ENCODE measurements at regions not wholly inside any gene's neighbourhood (a gene's known extent, or its start where the extent isn't known, plus 50 kb on each side); places are given as distances from the start of the nearest gene placed in this dataset.

GRCh38 chr9:1115370-1115769 is 65.2 kb downstream of the DMRT2 start:
- H3K4me3 ChIP-seq (replicated peaks; ENCODE audit: low read depth, low read length): no peak overlapping the region
- DNase-seq (ENCODE audit: extremely low read depth, low read depth): no peak
- TF ChIP-seq, protein P1, sequence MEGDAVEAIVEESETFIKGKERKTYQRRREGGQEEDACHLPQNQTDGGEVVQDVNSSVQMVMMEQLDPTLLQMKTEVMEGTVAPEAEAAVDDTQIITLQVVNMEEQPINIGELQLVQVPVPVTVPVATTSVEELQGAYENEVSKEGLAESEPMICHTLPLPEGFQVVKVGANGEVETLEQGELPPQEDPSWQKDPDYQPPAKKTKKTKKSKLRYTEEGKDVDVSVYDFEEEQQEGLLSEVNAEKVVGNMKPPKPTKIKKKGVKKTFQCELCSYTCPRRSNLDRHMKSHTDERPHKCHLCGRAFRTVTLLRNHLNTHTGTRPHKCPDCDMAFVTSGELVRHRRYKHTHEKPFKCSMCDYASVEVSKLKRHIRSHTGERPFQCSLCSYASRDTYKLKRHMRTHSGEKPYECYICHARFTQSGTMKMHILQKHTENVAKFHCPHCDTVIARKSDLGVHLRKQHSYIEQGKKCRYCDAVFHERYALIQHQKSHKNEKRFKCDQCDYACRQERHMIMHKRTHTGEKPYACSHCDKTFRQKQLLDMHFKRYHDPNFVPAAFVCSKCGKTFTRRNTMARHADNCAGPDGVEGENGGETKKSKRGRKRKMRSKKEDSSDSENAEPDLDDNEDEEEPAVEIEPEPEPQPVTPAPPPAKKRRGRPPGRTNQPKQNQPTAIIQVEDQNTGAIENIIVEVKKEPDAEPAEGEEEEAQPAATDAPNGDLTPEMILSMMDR (IDR thresholded peaks at IDR 0.05; ENCODE audit: low read depth, low read length, missing control alignments): no peak

GRCh38 chr9:1117439-1117838 is 67.3 kb downstream of the DMRT2 start:
- no peak for DNase-seq (ENCODE audit: extremely low read depth, low read depth)
- no peak overlapping the region for H3K4me3 ChIP-seq (replicated peaks; ENCODE audit: low read depth, low read length)
- TF ChIP-seq, protein P1 (IDR thresholded peaks at IDR 0.05; ENCODE audit: low read depth, low read length, missing control alignments): no peak

GRCh38 chr9:1120500-1121165 is 70.5 kb downstream of the DMRT2 start:
- no peak for DNase-seq (ENCODE audit: extremely low read depth, low read depth)
- TF ChIP-seq, protein P1 (IDR thresholded peaks at IDR 0.05; ENCODE audit: low read depth, low read length, missing control alignments): no peak
- H3K4me3 ChIP-seq (replicated peaks; ENCODE audit: low read depth, low read length): no peak overlapping the region

- TF ChIP-seq, protein P1 (IDR thresholded peaks at IDR 0.05; ENCODE audit: low read depth, low read length, missing control alignments): no peak
- no peak overlapping the region for H3K4me3 ChIP-seq (replicated peaks; ENCODE audit: low read depth, low read length)
- peak; percentile 15 for DNase-seq (ENCODE audit: extremely low read depth, low read depth)
These were observed 75.6 kb downstream of the DMRT2 start for GRCh38 chr9:1125741-1126140.

GRCh38 chr9:1128046-1128445 is 77.9 kb downstream of the DMRT2 start:
- TF ChIP-seq, protein P1 (IDR thresholded peaks at IDR 0.05; ENCODE audit: low read depth, low read length, missing control alignments): no peak
- no peak for DNase-seq (ENCODE audit: extremely low read depth, low read depth)
- H3K4me3 ChIP-seq (replicated peaks; ENCODE audit: low read depth, low read length): no peak overlapping the region

DNA sequence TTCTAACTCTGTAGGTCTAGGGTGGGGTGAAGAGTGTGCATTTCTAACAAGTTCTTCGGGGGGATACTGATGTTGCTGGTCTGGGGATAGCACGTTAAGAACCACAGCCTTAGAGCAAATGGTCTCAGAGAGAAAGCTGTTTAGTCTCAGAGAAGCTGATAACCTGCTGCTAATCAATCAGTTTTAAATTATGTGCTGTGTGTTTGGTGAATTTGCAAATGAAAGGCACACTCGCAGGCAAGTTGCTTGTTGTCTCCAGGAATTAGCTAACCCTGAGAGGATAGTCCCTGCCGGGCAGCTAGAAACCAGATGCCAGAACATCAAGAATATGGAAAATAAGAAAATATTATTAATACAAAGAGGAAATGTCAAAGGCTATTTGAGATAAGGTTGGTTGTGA is 79.2 kb downstream of the DMRT2 start:
- TF ChIP-seq, protein P1 (IDR thresholded peaks at IDR 0.05; ENCODE audit: low read depth, low read length, missing control alignments): no peak
- no peak overlapping the region for H3K4me3 ChIP-seq (replicated peaks; ENCODE audit: low read depth, low read length)
- DNase-seq (ENCODE audit: extremely low read depth, low read depth): no peak

- no peak for DNase-seq (ENCODE audit: extremely low read depth, low read depth)
- H3K4me3 ChIP-seq (replicated peaks; ENCODE audit: low read depth, low read length): no peak overlapping the region
- TF ChIP-seq, protein P1 (IDR thresholded peaks at IDR 0.05; ENCODE audit: low read depth, low read length, missing control alignments): no peak
These were observed 89.9 kb downstream of the DMRT2 start for GRCh38 chr9:1140057-1140456.
